A549 (cell line): ENCODE measurements at regions not wholly inside any gene's neighbourhood (a gene's known extent, or its start where the extent isn't known, plus 50 kb on each side); places are given as distances from the start of the nearest gene placed in this dataset.

Experiments
- ATAC-seq, 2 experiments: fragments of 200-7000 bp in 1 of 2; fragments of >200 bp in 1 of 2; cut with Nextera tagmentation in 1 of 2; cut with Tn5 transposase in 1 of 2; 3 replicates each; pipeline versions ENCODE4 v1.8.0 to v1.9.1; 2018 to 2020; ENCODE audit warnings: mild to moderate bottlenecking in 1 of 2, moderate library complexity in 1 of 2
- CTCF ChIA-PET: fragments of 300-600 bp; sonication (Branson Sonifier 250); formaldehyde crosslinking; extraction: SDS; loops from one replicate; lab custom pipeline; 2021; ENCODE audit warnings: antibody characterized with exemption, inconsistent platforms; lab: Yijun Ruan, JAX
- POLR2A ChIA-PET: fragments of 350-600 bp; formaldehyde crosslinking; extraction: SDS; loops from one replicate; lab custom pipeline; 2021; ENCODE audit warnings: antibody characterized with exemption, inconsistent platforms; lab: Yijun Ruan, JAX
- DNase-seq, 2 experiments: peaks; one replicate each; pipeline versions ENCODE4 v3.0.0 to v3.0.0-alpha.2; 2011 to 2016; ENCODE audit warnings: low read depth in 1 of 2, low spot score in 1 of 2
- FAIRE-seq: peaks from 2 replicates; lab custom pipeline; 2011; peaks lifted over from hg19 to GRCh38; lab: Jason Lieb, UNC
- H3K27ac ChIP-seq, 2 experiments: fragments of >200 bp; sonication (Bioruptor Twin); formaldehyde crosslinking; 3 replicates each; pipeline ENCODE4 v1.5.1; 2016 to 2017
- H3K4me1 ChIP-seq: fragments of >200 bp; sonication (Bioruptor Twin); formaldehyde crosslinking; 3 replicates; pipeline ENCODE4 v1.6.1; 2016
- H3K4me2 ChIP-seq: fragments of >200 bp; sonication (Bioruptor Twin); formaldehyde crosslinking; 3 replicates; pipeline ENCODE4 v1.6.1; 2016
- H3K4me3 ChIP-seq: fragments of >200 bp; sonication (Bioruptor Twin); formaldehyde crosslinking; 3 replicates; pipeline ENCODE4 v1.5.1; 2016
- H3K9me3 ChIP-seq: fragments of >200 bp; sonication (Bioruptor Twin); formaldehyde crosslinking; 3 replicates; pipeline ENCODE4 v1.6.1; 2016
- ATOH8 ChIP-seq: fragments of 250-450 bp; sonication (Bioruptor Pico); IDR thresholded peaks from 2 replicates; pipeline ENCODE4 v1.5.0; 2020; ENCODE audit warnings: low read depth, mild to moderate bottlenecking, moderate library complexity
- BCL3 ChIP-seq: fragments of >200 bp; sonication (Bioruptor Twin); formaldehyde crosslinking; IDR thresholded peaks from 3 replicates; pipeline ENCODE4 v1.6.1; 2016
- EP300 ChIP-seq, 2 experiments: fragments of >200 bp; sonication (Bioruptor Twin); formaldehyde crosslinking; IDR thresholded peaks; 2 replicates in 1 of 2; 3 replicates in 1 of 2; pipeline ENCODE4 v1.6.1; 2016 to 2017
- ESRRA ChIP-seq: fragments of 150-350 bp; IDR thresholded peaks from 2 replicates; pipeline ENCODE4 v1.6.1; 2014; ENCODE audit warnings: mild to moderate bottlenecking, low read length, borderline replicate concordance
- GATA3 ChIP-seq: IDR thresholded peaks from 2 replicates; pipeline ENCODE4 v1.6.1; 2012; ENCODE audit warnings: borderline replicate concordance
- HOXB13 ChIP-seq: fragments of 250-450 bp; sonication (Bioruptor Pico); IDR thresholded peaks from 2 replicates; pipeline ENCODE4 v1.5.0; 2020; ENCODE audit warnings: low read depth, mild to moderate bottlenecking, moderate library complexity
- HOXB5 ChIP-seq: fragments of 250-450 bp; sonication (Bioruptor Pico); IDR thresholded peaks from 2 replicates; pipeline ENCODE4 v1.5.0; 2020; ENCODE audit warnings: mild to moderate bottlenecking, moderate library complexity
- JUN ChIP-seq, 2 experiments: fragments of >200 bp; sonication (Bioruptor Twin); formaldehyde crosslinking; IDR thresholded peaks; 2 replicates in 1 of 2; 3 replicates in 1 of 2; pipeline ENCODE4 v1.6.1; 2016 to 2017
- KDM5A ChIP-seq: fragments of 200-600 bp; sonication (generic); IDR thresholded peaks from 2 replicates; pipeline ENCODE4 v1.6.1; 2016; ENCODE audit warnings: antibody characterized with exemption, mild to moderate bottlenecking
- MAFK ChIP-seq: fragments of 450-650 bp; IDR thresholded peaks from 2 replicates; pipeline ENCODE4 v1.6.1; 2014; ENCODE audit not compliant: partially characterized antibody
- MYC ChIP-seq: IDR thresholded peaks from 2 replicates; pipeline ENCODE4 v1.6.1; 2012; ENCODE audit warnings: mild to moderate bottlenecking, inconsistent platforms, low read length, improper control_type of control experiment, borderline replicate concordance
- NFE2L2 ChIP-seq: fragments of 150-350 bp; conservative IDR thresholded peaks from 2 replicates; pipeline ENCODE4 v1.6.1; 2014; ENCODE audit warnings: low read length
- NR3C1 ChIP-seq: fragments of >200 bp; sonication (Bioruptor Twin); formaldehyde crosslinking; IDR thresholded peaks from 3 replicates; pipeline ENCODE4 v1.6.1; 2017
- PHF8 ChIP-seq: fragments of 200-600 bp; sonication (generic); IDR thresholded peaks from 2 replicates; pipeline ENCODE4 v1.6.1; 2016; ENCODE audit warnings: low read depth, mild to moderate bottlenecking, antibody characterized with exemption, moderate library complexity, borderline replicate concordance
- POLR2AphosphoS2 ChIP-seq: conservative IDR thresholded peaks from 2 replicates; pipeline ENCODE4 v1.6.1; 2012; ENCODE audit warnings: low read length, improper control_type of control experiment, inconsistent platforms
- RAD21 ChIP-seq, 2 experiments: fragments of >200 bp in 1 of 2; sonication (Bioruptor Twin) in 1 of 2; formaldehyde crosslinking in 1 of 2; IDR thresholded peaks in 1 of 2; conservative IDR thresholded peaks in 1 of 2; 2 replicates in 1 of 2; 3 replicates in 1 of 2; pipeline ENCODE4 v1.6.1; 2012 to 2018; ENCODE audit warnings: inconsistent platforms in 1 of 2
- RCOR1 ChIP-seq: fragments of 150-350 bp; IDR thresholded peaks from 2 replicates; pipeline ENCODE4 v1.6.1; 2014; ENCODE audit warnings: antibody characterized with exemption, low read length, low read depth
- RFX5 ChIP-seq: fragments of 450-650 bp; IDR thresholded peaks from 2 replicates; pipeline ENCODE4 v1.7.1; 2014; ENCODE audit warnings: antibody characterized with exemption, mild to moderate bottlenecking, moderate library complexity
- TP53 ChIP-seq: fragments of 250-450 bp; sonication (Bioruptor Pico); IDR thresholded peaks from 2 replicates; pipeline ENCODE4 v1.5.0; 2021; ENCODE audit warnings: mild to moderate bottlenecking, moderate library complexity
- USF2 ChIP-seq: fragments of 450-650 bp; IDR thresholded peaks from 2 replicates; pipeline ENCODE4 v1.6.1; 2014; ENCODE audit warnings: antibody characterized with exemption
- ZC3H11A ChIP-seq: fragments of 450-650 bp; IDR thresholded peaks from 2 replicates; pipeline ENCODE4 v1.6.1; 2014; ENCODE audit warnings: antibody characterized with exemption, mild to moderate bottlenecking
- ZFP36 ChIP-seq: fragments of 450-650 bp; IDR thresholded peaks from 2 replicates; pipeline ENCODE4 v1.6.1; 2014; ENCODE audit warnings: borderline replicate concordance; ENCODE audit not compliant: partially characterized antibody
- ZSCAN20 ChIP-seq: fragments of 250-450 bp; sonication (Bioruptor Pico); IDR thresholded peaks from 2 replicates; pipeline ENCODE4 v1.8.0; 2022; ENCODE audit warnings: mild to moderate bottlenecking, moderate library complexity
- WGBS: methylation state at CpG from one replicate; pipeline ENCODE4 v1.1.6; 2017; ENCODE audit errors: missing lambda C conversion rate; 5-methylcytosine and 5-hydroxymethylcytosine counted together

GRCh38 chr15:89406940-89407607 is 72.5 kb upstream of the POLG start:
- TF ChIP-seq RFX5 (no peak), POLR2AphosphoS2 (no peak), EP300 (IDR thresholded peaks at IDR 0.05) (no peak), ESRRA (no peak), MYC (no peak), HOXB5 (CRISPR knock-in tag) (no peak)
- Histone ChIP-seq H3K4me1 (peaks cover 6% of the 10 kb centered on the region), H3K9me3 (no peaks in the 10 kb centered on the region), H3K27ac (no peak overlapping the region), H3K4me3 (no peak overlapping the region), H3K4me2 (no peak overlapping the region)
- no peak for FAIRE-seq
- ChIA-PET POLR2A (no interaction called here), CTCF (interaction anchor here (0.9 to 3.0 kb wide), 7 partner anchors 9 to 88 kb away, joined by 3 to 10 read pairs (median 3); no protein-coding TSS in a partner anchor)
- 90% methylated on average over 46 of the region's 46 CpGs for WGBS
- ATAC-seq: no peak
- no peak for DNase-seq

- TF ChIP-seq EP300 (IDR thresholded peaks at IDR 0.05): no peak
- TF ChIP-seq RAD21 (conservative IDR thresholded peaks at IDR 0.05 in 1 of 2, IDR thresholded peaks at IDR 0.05 in 1 of 2): no peak
- TF ChIP-seq HOXB13 (CRISPR knock-in tag): no peak
- TF ChIP-seq NFE2L2: no peak
- TF ChIP-seq ZFP36: no peak
- TF ChIP-seq RFX5: no peak
- no peak for TF ChIP-seq MAFK
- TF ChIP-seq HOXB5 (CRISPR knock-in tag): no peak
- ChIA-PET POLR2A (no interaction called here), CTCF (interaction anchor here (0.9 to 1.5 kb wide), 2 partner anchors 9 to 68 kb away, joined by 3 to 6 read pairs; no protein-coding TSS in a partner anchor)
- no peak for ATAC-seq
- peaks cover 13% of the 10 kb centered on the region for H3K4me1 ChIP-seq
- no peaks in the 10 kb centered on the region for H3K9me3 ChIP-seq
- DNase-seq: no peak
- H3K4me2 ChIP-seq: no peak overlapping the region
- H3K4me3 ChIP-seq: no peak overlapping the region
- no peak overlapping the region for H3K27ac ChIP-seq
- WGBS: 87% methylated on average over 45 of the region's 45 CpGs
- no peak for FAIRE-seq
These were observed 71.8 kb upstream of the POLG start for GRCh38 chr15:89406218-89406939.

- ChIA-PET CTCF (interaction anchor here (0.6 to 9.4 kb wide), 4 partner anchors 25 to 132 kb away, joined by 3 to 223 read pairs (median 8); no protein-coding TSS in a partner anchor), POLR2A (no interaction called here)
- Histone ChIP-seq H3K4me1 (peaks cover 19% of the 10 kb centered on the region), H3K9me3 (no peaks in the 10 kb centered on the region), H3K4me3 (no peak overlapping the region), H3K27ac (no peak overlapping the region), H3K4me2 (no peak overlapping the region)
- TF ChIP-seq MAFK (no peak), GATA3 (no peak), ZSCAN20 (CRISPR knock-in tag) (no peak), NR3C1 (no peak), PHF8 (no peak), RCOR1 (no peak), KDM5A (no peak), JUN (IDR thresholded peaks at IDR 0.05) (no peak), BCL3 (no peak), ZC3H11A (no peak), ESRRA (no peak), USF2 (no peak), ATOH8 (CRISPR knock-in tag) (no peak), TP53 (CRISPR knock-in tag) (no peak)
- no peak for FAIRE-seq
- ATAC-seq: no peak
- no peak for DNase-seq
- 75% methylated on average over 9 of the region's 9 CpGs for WGBS
These were observed 70.9 kb upstream of the POLG start for GRCh38 chr15:89405494-89405893.
